SK-N-SH (cell line): ENCODE measurements at regions not wholly inside any gene's neighbourhood (a gene's known extent, or its start where the extent isn't known, plus 50 kb on each side); places are given as distances from the start of the nearest gene placed in this dataset.

ENCODE experiments used
- CTCF ChIA-PET: fragments of 300-600, 350-600 bp; formaldehyde crosslinking; extraction: SDS; loops from one replicate; lab custom pipeline; 2021; lab: Yijun Ruan, JAX
- POLR2A ChIA-PET: fragments of 350-600 bp; sonication (Branson Sonifier 250); formaldehyde crosslinking; extraction: SDS; loops from one replicate; lab custom pipeline; 2020; ENCODE audit warnings: antibody characterized with exemption, inconsistent platforms; lab: Yijun Ruan, JAX
- DNase-seq: peaks from one replicate; pipeline ENCODE4 v3.0.0; 2012
- H2AFZ ChIP-seq: fragments of 200-600 bp; sonication (generic); 2 replicates; pipeline ENCODE4 v1.8.1; 2016; ENCODE audit warnings: antibody characterized with exemption, mild to moderate bottlenecking, low read depth
- H3F3A ChIP-seq: fragments of 200-600 bp; sonication (generic); replicated peaks from 2 replicates; pipeline ENCODE3; 2016; ENCODE audit warnings: antibody characterized with exemption, mild to moderate bottlenecking; ENCODE audit not compliant: insufficient read depth
- H3K27ac ChIP-seq, 2 experiments: fragments of 200-500 bp in 1 of 2; fragments of 200-600 bp in 1 of 2; sonication (Bioruptor generic) in 1 of 2; sonication (generic), shearing (Covaris generic) in 1 of 2; 2 replicates each; pipeline versions ENCODE4 v1.5.1 to v1.6.1; 2014 to 2016; ENCODE audit warnings: low read depth in 2 of 2, inconsistent platforms in 1 of 2, low read length in 1 of 2, mild to moderate bottlenecking in 1 of 2, mixed read lengths in 1 of 2
- H3K27me3 ChIP-seq: fragments of 200-600 bp; sonication (generic), shearing (Covaris generic); 2 replicates; pipeline ENCODE4 v1.6.1; 2016; ENCODE audit warnings: mixed run types; ENCODE audit not compliant: insufficient read depth
- H3K36me3 ChIP-seq, 2 experiments: fragments of 200-500 bp in 1 of 2; fragments of 200-600 bp in 1 of 2; sonication (Bioruptor generic) in 1 of 2; sonication (generic) in 1 of 2; replicated peaks in 1 of 2; 2 replicates each; pipeline versions ENCODE3 to v1.5.1; 2014 to 2016; ENCODE audit warnings: low read length in 1 of 2, mild to moderate bottlenecking in 1 of 2; ENCODE audit not compliant: insufficient read depth in 2 of 2, control insufficient read depth in 1 of 2
- H3K4me1 ChIP-seq, 2 experiments: fragments of 200-500 bp in 1 of 2; fragments of 200-600 bp in 1 of 2; sonication (Bioruptor generic) in 1 of 2; sonication (generic), shearing (Covaris generic) in 1 of 2; 2 replicates each; pipeline versions ENCODE4 v1.5.1 to v1.6.1; 2014 to 2016; ENCODE audit warnings: low read depth in 1 of 2, low read length in 1 of 2, mixed run types in 1 of 2; ENCODE audit not compliant: insufficient read depth in 2 of 2, control insufficient read depth in 1 of 2
- H3K4me2 ChIP-seq: fragments of 200-600 bp; sonication (generic), shearing (Covaris generic); 2 replicates; pipeline ENCODE4 v1.6.1; 2017; ENCODE audit warnings: mixed run types
- H3K4me3 ChIP-seq, 2 experiments: fragments of 200-500 bp in 1 of 2; fragments of 200-600 bp in 1 of 2; sonication (Bioruptor generic) in 1 of 2; sonication (generic), shearing (Covaris generic) in 1 of 2; 2 replicates each; pipeline versions ENCODE4 v1.5.1 to v1.8.1; 2014 to 2016; ENCODE audit warnings: low read depth in 2 of 2, inconsistent platforms in 1 of 2, low read length in 1 of 2, mild to moderate bottlenecking in 1 of 2, mixed read lengths in 1 of 2, moderate library complexity in 1 of 2
- H3K79me2 ChIP-seq: fragments of 200-600 bp; sonication (generic); 2 replicates; pipeline ENCODE4 v1.8.1; 2017; ENCODE audit warnings: mild to moderate bottlenecking; ENCODE audit not compliant: insufficient read depth
- H3K9ac ChIP-seq: fragments of 200-600 bp; sonication (generic); 2 replicates; pipeline ENCODE4 v1.6.1; 2017; ENCODE audit warnings: mixed run types
- H3K9me2 ChIP-seq: fragments of 200-600 bp; sonication (generic); 2 replicates; pipeline ENCODE4 v1.6.1; 2017; ENCODE audit warnings: mixed run types
- H3K9me3 ChIP-seq: fragments of 200-600 bp; sonication (generic); 2 replicates; pipeline ENCODE4 v1.6.1; 2017; ENCODE audit warnings: mixed run types, mild to moderate bottlenecking, moderate library complexity
- H4K20me1 ChIP-seq: fragments of 200-600 bp; sonication (generic); 2 replicates; pipeline ENCODE4 v1.6.1; 2017; ENCODE audit warnings: mild to moderate bottlenecking, mixed run types; ENCODE audit not compliant: insufficient read depth
- EP300 ChIP-seq, 2 experiments: IDR thresholded peaks; 2 replicates each; pipeline versions ENCODE4 v1.4.0 to v1.6.1; 2012; ENCODE audit warnings: borderline replicate concordance in 1 of 2, low read depth in 1 of 2, low read length in 1 of 2
- EZH2phosphoT487 ChIP-seq: fragments of 200-600 bp; sonication (generic); IDR thresholded peaks from 2 replicates; pipeline ENCODE4 v1.6.1; 2017; ENCODE audit warnings: low read depth, mixed run types, mild to moderate bottlenecking, antibody characterized with exemption, moderate library complexity, borderline replicate concordance
- FOSL2 ChIP-seq: IDR thresholded peaks from 2 replicates; pipeline ENCODE4 v1.4.0; 2012; ENCODE audit warnings: low read depth, mild to moderate bottlenecking, moderate library complexity, borderline replicate concordance
- FOXJ3 ChIP-seq: sonication (generic); formaldehyde crosslinking; IDR thresholded peaks from 2 replicates; pipeline ENCODE4 v1.5.1; 2020; ENCODE audit warnings: mild to moderate bottlenecking, missing genetic modification reagents
- FOXM1 ChIP-seq: IDR thresholded peaks from 2 replicates; pipeline ENCODE4 v1.4.0; 2012; ENCODE audit warnings: low read depth, mild to moderate bottlenecking
- GABPA ChIP-seq: IDR thresholded peaks from 2 replicates; pipeline ENCODE4 v1.4.0; 2012; ENCODE audit warnings: low read depth, mild to moderate bottlenecking
- GATA2 ChIP-seq: sonication (generic); formaldehyde crosslinking; IDR thresholded peaks from 2 replicates; pipeline ENCODE4 v1.5.0; 2020; ENCODE audit warnings: mild to moderate bottlenecking, missing genetic modification reagents
- IRF3 ChIP-seq: fragments of 150-350 bp; IDR thresholded peaks from 2 replicates; pipeline ENCODE4 v1.6.1; 2016; ENCODE audit warnings: mild to moderate bottlenecking, low read depth, low read length
- JUND ChIP-seq: IDR thresholded peaks from 2 replicates; pipeline ENCODE4 v1.4.0; 2012
- MAX ChIP-seq: IDR thresholded peaks from 2 replicates; pipeline ENCODE4 v1.4.0; 2012; ENCODE audit warnings: low read depth
- NRF1 ChIP-seq: IDR thresholded peaks from 2 replicates; pipeline ENCODE4 v1.6.1; 2012; ENCODE audit warnings: low read depth, mild to moderate bottlenecking, low read length
- POLR2AphosphoS5 ChIP-seq: IDR thresholded peaks from 2 replicates; pipeline ENCODE4 v1.6.1; 2012; ENCODE audit warnings: low read depth, low read length
- RAD21 ChIP-seq: IDR thresholded peaks from 2 replicates; pipeline ENCODE4 v1.6.1; 2012; ENCODE audit warnings: mild to moderate bottlenecking, low read length
- RCOR1 ChIP-seq: fragments of 150-350 bp; IDR thresholded peaks from 2 replicates; pipeline ENCODE4 v1.6.1; 2017; ENCODE audit warnings: antibody characterized with exemption, low read length
- RFX5 ChIP-seq: IDR thresholded peaks from 2 replicates; pipeline ENCODE4 v1.6.1; 2012; ENCODE audit warnings: mild to moderate bottlenecking, improper control_type of control experiment, low read length
- RXRA ChIP-seq: IDR thresholded peaks from 2 replicates; pipeline ENCODE4 v1.4.0; 2012; ENCODE audit warnings: low read depth, mild to moderate bottlenecking, borderline replicate concordance
- SMC3 ChIP-seq: IDR thresholded peaks from 2 replicates; pipeline ENCODE4 v1.6.1; 2012; ENCODE audit warnings: low read depth, low read length, improper control_type of control experiment
- TAF1 ChIP-seq: IDR thresholded peaks from 2 replicates; pipeline ENCODE4 v1.6.1; 2012; ENCODE audit warnings: low read depth, mild to moderate bottlenecking, low read length, moderate library complexity, borderline replicate concordance
- TCF12 ChIP-seq: IDR thresholded peaks from 2 replicates; pipeline ENCODE4 v1.4.0; 2012
- TEAD4 ChIP-seq: IDR thresholded peaks from 2 replicates; pipeline ENCODE4 v1.4.0; 2012; ENCODE audit warnings: mild to moderate bottlenecking, borderline replicate concordance; ENCODE audit not compliant: insufficient read depth
- USF1 ChIP-seq: IDR thresholded peaks from 2 replicates; pipeline ENCODE4 v1.4.0; 2012; ENCODE audit warnings: low read depth, borderline replicate concordance
- USF2 ChIP-seq: fragments of 150-350 bp; IDR thresholded peaks from 2 replicates; pipeline ENCODE4 v1.6.1; 2017; ENCODE audit warnings: antibody characterized with exemption, low read length, low read depth, borderline replicate concordance
- YY1 ChIP-seq: IDR thresholded peaks from 2 replicates; pipeline ENCODE4 v1.4.0; 2012; ENCODE audit warnings: low read depth, mild to moderate bottlenecking
- WGBS: methylation state at CpG from one replicate; pipeline ENCODE4 v1.1.6; 2017; ENCODE audit warnings: low lambda C conversion rate; 5-methylcytosine and 5-hydroxymethylcytosine counted together

GRCh38 chr7:69199661-69200060 lies 398.6 kb upstream of the AUTS2 start (continued):
- no peak for TF ChIP-seq SMC3
- TF ChIP-seq YY1: no peak
- no peak for TF ChIP-seq FOXM1
- no peak for TF ChIP-seq USF2
- TF ChIP-seq, all 33 proteins: peak for 0

GRCh38 chr7:69203871-69204270 lies 394.4 kb upstream of the AUTS2 start:
- H3K36me3 ChIP-seq: no peaks in the 10 kb centered on the region
- H3K4me3 ChIP-seq: no peak overlapping the region
- no peak overlapping the region for H2AFZ ChIP-seq
- no peak for DNase-seq
- H4K20me1 ChIP-seq: no peaks in the 10 kb centered on the region
- no peaks in the 10 kb centered on the region for H3K27me3 ChIP-seq
- CTCF ChIA-PET: no interaction called here
- H3K9ac ChIP-seq: no peak overlapping the region
- no peaks in the 10 kb centered on the region for H3K9me2 ChIP-seq
- H3K79me2 ChIP-seq: no peaks in the 10 kb centered on the region
- H3K27ac ChIP-seq: no peak overlapping the region
- POLR2A ChIA-PET: no interaction called here
- H3F3A ChIP-seq: no peaks in the 10 kb centered on the region
- no peaks in the 10 kb centered on the region for H3K9me3 ChIP-seq
- TF ChIP-seq EZH2phosphoT487 (no peak), RFX5 (no peak), GATA2 (CRISPR knock-in tag) (no peak), RCOR1 (no peak), TCF12 (no peak), JUND (no peak), SMC3 (no peak), FOSL2 (no peak), USF2 (no peak), FOXJ3 (CRISPR knock-in tag) (no peak), EP300 (IDR thresholded peaks at IDR 0.05; ENCODE audit: borderline replicate concordance in 1 of 2, low read depth in 1 of 2, low read length in 1 of 2) (no peak), NRF1 (no peak), USF1 (no peak)
- H3K4me2 ChIP-seq: no peak overlapping the region
- H3K4me1 ChIP-seq: no peaks in the 10 kb centered on the region
- 25% methylated on average over 2 of the region's 2 CpGs for WGBS

- Histone ChIP-seq H4K20me1 (no peaks in the 10 kb centered on the region), H3F3A (no peaks in the 10 kb centered on the region), H3K4me3 (no peak overlapping the region), H3K4me1 (no peaks in the 10 kb centered on the region), H3K27ac (no peak overlapping the region), H3K79me2 (no peaks in the 10 kb centered on the region), H3K9me3 (no peaks in the 10 kb centered on the region), H3K9me2 (no peaks in the 10 kb centered on the region), H3K27me3 (no peaks in the 10 kb centered on the region), H2AFZ (no peak overlapping the region), H3K36me3 (no peaks in the 10 kb centered on the region), H3K9ac (no peak overlapping the region), H3K4me2 (no peak overlapping the region)
- DNase-seq: no peak
- ChIA-PET POLR2A (no interaction called here), CTCF (no interaction called here)
- TF ChIP-seq FOXM1: no peak
- TF ChIP-seq POLR2AphosphoS5: no peak
- no peak for TF ChIP-seq TCF12
- TF ChIP-seq RXRA: no peak
- TF ChIP-seq MAX: no peak
- TF ChIP-seq IRF3: no peak
- TF ChIP-seq RCOR1: no peak
- no peak for TF ChIP-seq TEAD4
- TF ChIP-seq EZH2phosphoT487: no peak
- TF ChIP-seq EP300 (IDR thresholded peaks at IDR 0.05; ENCODE audit: borderline replicate concordance in 1 of 2, low read depth in 1 of 2, low read length in 1 of 2): no peak
- TF ChIP-seq RAD21: no peak
- no peak for TF ChIP-seq TAF1
- TF ChIP-seq FOXJ3 (CRISPR knock-in tag): no peak
- no peak for TF ChIP-seq YY1
- TF ChIP-seq JUND: no peak
- TF ChIP-seq GABPA: no peak
- 19% methylated on average over 3 of the region's 3 CpGs for WGBS
Observed at GRCh38 chr7:69204943-69205342, 393.3 kb upstream of the AUTS2 start.
